ENCODE measurements at regions not wholly inside any gene's neighbourhood (a gene's known extent, or its start where the extent isn't known, plus 50 kb on each side); places are given as distances from the start of the nearest gene placed in this dataset.

DNA sequence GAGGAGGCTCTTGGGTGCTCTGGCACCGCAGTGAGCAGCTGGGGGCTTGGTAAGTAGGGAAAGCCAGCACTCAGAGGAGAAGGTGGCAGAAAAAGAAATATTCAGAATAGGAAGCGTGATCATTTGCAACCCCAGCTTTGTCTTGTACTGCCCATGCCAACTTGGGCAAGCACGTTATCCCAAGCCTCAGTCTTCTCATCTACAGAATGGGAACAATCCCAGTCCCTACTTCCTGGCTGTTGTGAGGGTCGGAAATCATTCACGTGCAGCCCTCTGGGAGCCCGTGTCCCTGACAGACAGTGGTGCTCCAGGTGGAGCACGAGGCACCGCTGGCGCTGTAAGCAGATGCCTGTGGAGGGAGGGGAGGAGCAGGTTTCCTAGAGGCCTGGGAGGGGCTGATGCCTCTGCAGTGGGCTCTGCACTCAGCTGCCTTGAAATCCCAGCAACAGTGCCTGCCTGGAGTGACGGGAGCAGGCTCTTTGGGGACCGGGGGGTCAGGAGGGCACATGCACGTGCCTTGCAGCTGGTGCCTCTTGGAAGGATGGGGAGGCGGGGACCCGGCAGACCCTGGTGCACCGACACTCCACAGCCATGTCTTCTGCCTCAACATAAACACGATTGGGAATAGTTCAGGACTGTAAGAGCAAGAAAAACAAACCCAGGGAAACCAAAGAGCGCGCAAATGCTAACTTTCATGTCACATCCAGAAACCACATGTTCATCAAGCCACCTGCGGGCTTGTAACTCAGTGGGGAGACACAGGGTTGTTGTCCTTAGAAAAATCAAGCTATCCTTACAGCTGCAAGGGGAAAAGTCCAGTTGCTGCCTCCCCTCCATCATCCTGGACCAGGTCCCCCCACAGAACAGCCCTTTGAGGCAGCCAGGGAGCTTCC, 86.5 kb upstream of the DIO3 start:
- no peak for DNase-seq

- DNase-seq, result peak; percentile 35
These were observed 85.6 kb upstream of the DIO3 start for GRCh38 chr14:101475456-101476257.

- DNase-seq, result no peak
These were observed 84.9 kb upstream of the DIO3 start for GRCh38 chr14:101476258-101476915.

DNA sequence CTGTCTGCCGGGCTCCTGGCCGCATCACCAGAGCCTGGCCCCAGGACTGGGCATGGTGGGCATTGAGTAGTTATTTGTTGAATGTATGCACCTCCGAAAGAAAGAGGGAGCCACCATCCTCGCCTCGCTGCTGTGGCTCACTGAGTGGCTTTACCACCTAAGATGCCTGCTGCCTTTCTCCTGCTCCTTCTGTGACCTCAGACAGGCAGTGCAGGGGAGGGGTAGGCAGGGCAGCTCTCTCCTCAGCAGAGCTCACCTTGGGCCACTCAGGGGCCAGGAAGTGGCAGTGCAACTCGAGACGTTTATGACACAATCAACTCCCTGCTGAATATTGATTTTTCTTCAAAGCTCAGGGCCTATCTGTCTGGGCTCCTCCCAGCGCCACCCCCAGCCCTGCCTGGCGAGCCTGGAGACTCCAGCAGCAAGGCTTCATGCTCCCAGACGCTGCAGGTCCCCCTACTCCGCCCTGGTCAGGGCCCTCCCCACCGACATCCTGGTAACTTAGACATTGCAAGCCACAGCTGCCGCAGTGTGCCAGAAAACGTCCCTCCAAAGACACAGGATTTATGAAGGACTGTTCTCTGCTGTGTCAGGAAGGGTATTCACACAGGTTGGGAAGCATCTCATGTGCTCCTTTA, 84.3 kb upstream of the DIO3 start:
- no peak for DNase-seq

GRCh38 chr14:101477648-101478047, 83.6 kb upstream of the DIO3 start:
- no peak for DNase-seq

DNA sequence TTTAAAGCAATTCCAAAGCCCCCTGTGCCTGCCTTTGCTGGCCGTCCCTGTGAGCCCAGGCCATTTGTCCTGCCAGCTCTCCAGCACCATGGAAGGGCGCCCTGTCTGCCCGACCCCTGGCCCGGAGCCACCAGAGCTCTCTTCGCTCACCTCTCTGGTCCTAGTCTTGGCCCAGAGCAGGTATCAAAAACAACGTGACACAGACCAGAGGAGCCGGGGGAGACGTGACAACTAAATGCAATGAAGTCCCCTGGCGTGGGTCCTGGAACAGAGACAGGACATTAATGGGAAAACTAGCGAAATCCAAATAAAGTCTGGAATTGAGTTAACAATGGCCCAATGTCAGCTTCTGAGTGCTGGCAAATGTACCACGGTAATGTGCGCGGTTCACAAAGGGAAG, 83.2 kb upstream of the DIO3 start:
- no peak for DNase-seq

DNA sequence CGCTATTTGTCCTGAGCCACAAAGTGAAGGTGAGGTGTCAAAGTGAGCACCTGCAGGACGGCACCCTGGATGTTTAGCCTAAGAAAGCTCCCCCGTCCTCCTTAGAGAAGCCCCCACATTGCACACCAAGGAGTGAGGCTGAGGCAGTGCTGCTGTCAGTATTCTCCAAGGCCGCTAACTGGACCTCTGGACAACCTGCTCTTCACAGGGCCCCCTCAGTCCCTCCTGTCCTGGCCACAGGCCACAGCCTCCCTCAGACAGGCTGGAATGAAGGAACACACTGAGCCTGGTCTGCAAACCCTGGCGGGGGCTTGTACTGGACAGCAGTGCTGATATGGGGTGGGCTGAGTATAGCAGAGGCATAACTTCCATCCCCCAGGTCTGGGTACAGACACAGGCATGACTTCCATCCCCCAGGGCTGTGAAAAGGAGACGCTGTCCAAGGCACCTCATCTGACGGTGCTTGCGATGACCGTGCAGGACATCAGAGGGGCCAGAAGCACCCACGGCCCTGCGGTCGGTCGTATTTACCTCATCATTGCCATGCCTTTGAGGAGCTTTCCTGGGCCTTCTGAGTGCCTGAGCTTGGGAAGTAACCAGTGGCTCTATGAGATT, 82.4 kb upstream of the DIO3 start:
- DNase-seq, result no peak

DNA sequence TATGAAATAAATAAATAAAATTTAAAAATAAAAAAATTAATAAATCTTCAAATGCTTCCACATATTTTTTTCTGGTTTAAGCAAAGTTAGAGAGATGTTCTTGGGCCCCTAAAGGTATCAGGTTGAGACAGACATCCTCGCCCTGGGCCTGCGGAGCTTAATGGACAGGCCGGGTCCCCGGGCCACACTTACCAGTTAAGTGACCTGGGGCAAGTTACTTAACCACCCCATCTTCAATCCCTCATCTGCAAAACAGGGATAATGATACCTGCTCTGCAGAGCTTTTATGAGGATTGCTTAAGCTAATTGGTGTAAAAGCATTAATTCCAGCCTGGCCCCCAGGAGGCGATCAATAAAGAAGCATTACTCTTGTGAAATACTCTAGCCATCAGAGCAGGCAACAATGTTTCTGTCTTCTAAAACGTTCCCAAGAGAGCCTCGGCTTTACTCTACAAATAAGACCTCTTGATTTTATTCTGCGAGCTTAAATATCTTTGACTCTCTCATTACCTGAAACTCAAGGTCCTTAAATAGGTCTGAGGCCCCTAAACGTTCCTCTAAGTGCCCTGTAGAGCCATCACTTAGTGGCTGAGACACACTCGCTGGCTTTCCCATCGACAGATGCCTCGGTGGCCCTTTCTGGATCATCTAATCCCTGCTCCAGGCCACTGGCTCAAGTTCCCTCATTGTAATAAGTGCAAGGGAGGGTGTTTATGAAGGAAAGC, 81.1 kb upstream of the DIO3 start:
- no peak for DNase-seq

- DNase-seq, result no peak
These were observed 80.4 kb upstream of the DIO3 start for GRCh38 chr14:101480747-101481530.

GRCh38 chr14:101481557-101481956, 79.7 kb upstream of the DIO3 start:
- DNase-seq, result no peak

DNA sequence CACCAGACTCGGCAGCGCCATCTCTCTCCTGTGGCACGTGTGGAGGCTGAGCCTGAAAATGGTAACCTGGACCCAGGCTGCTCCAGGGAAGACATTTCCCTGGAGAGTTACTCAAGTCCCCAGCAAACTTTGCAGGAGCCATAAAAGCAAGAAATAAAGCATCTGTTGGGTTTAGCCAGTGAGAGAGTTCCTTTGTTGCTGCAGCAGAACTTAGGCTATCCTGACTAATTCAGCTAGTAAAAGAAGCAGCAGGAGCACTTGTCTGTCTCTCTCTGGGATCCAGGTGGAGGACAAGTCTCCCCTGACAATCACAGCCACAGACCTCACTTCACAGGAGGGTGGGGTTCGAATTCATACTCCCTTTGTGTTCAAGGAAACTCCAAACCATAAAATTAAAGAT, 79.2 kb upstream of the DIO3 start:
- no peak for DNase-seq

DNA sequence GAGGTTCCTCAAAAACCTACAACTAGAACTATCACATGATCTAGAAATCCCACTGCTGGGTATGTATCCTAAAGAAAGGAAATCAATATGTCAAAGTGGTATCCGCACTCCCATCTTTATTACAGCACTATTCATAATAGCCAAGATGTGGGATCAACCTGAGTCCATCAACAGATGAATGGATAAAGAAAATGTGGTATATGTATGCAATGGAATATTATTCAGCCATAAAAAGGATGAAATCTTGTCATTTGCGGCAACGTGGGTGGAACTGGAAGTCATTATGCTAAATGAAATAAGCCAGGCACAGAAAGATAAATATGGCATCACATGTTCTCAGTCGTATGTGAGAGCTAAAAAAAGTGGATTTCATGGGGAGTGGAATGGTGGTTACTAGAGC, 77.5 kb upstream of the DIO3 start:
- no peak for DNase-seq

DNA sequence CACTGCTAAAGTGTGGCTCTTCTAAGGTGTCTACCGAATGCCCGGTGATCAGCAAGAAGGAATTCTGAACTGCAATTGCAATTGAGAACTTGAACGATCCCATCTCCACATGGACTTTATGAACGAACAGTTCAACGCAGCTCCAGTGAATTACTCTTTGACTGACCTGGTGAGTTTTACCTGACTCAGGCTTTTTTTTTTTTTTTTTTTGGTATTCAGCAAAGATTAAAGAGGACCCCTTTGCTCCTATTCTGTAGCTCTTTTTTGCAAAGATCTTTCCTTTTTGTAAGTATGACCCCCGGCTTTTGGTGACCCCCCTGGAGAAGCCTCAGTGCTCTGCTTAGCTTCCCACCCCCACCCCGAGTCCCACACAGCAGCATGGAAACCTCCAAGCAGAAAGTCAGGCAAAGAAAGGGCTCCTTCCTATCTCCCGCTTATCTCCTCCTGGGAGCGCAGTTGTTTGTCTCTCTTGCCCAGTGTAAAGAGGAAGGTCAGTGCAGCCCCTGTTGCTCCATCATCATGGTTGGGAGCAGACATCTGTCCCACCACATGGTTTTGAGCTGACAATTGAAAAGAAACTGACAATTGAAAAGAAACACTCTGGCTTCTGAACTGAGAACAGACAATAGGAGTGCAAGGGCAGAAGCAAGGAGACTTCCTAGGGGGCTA, 72.1 kb upstream of the DIO3 start:
- DNase-seq, result no peak

GRCh38 chr14:101490771-101491170, 70.5 kb upstream of the DIO3 start:
- DNase-seq, result no peak

GRCh38 chr14:101491841-101492240, 69.5 kb upstream of the DIO3 start:
- no peak for DNase-seq

- DNase-seq, result no peak
These were observed 68.6 kb upstream of the DIO3 start for GRCh38 chr14:101492716-101493115.

- DNase-seq, result no peak
These were observed 66.5 kb upstream of the DIO3 start for GRCh38 chr14:101494826-101495225.

DNA sequence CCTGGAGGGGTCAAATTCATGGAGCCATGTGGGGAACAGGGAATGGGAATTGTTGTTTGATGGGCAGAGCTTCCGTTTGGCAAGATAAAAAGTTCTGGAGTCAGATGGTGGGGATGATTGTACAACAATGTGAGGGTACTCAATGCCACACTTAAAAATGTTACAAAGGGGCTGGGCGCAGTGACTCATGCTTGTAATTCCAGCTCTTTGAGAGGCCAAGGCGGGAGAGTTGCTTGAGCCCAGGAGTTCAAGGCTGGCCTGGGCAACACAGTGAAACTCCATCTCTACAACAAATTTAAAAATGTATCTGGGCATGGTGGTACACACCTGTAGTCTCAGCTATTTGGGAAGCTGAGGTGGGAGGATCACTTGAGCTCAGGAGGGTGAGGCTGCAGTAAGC, 66.0 kb upstream of the DIO3 start:
- DNase-seq, result no peak

- no peak for DNase-seq
These were observed 65.2 kb upstream of the DIO3 start for GRCh38 chr14:101495827-101496775.

Measured in fibroblast of skin of back (primary cell).